CD4-positive, alpha-beta T cell treated with Interferon gamma for 1 hour (primary cell): ENCODE measurements at regions not wholly inside any gene's neighbourhood (a gene's known extent, or its start where the extent isn't known, plus 50 kb on each side); places are given as distances from the start of the nearest gene placed in this dataset.

ENCODE experiments used
- DNase-seq: peaks from one replicate; pipeline ENCODE4 v3.0.0-alpha.2; 2020

DNA sequence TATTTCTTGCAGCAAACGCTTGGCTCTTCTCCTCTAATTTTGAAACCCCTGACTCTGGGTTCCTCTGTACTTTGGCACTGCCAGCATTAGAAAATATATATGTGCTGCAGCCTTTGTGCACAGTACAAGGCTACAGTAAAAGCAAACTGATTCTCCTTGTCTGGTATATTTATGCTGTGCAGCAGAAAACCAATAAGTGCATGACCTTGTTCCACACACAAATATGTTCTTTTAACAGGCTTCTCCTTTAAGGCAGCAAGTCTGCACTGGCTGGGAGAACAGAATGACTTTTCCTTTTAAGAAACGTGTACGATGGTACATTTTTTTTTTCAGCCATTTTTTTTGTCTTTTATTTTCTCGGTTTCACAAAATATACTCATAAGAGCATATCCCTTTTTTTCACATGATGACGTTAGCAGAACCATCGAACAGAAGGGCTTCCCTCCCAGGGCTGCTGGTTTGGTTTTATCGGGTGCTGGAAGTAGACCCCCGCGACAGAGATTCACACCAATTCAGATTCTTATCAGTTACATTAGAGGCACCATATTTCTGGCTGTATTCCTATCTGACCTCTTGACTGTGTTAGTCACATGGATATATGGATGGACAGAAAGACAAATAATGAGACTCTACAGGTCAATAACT is 129.9 kb upstream of the ARID1B start:
- no peak for DNase-seq

DNA sequence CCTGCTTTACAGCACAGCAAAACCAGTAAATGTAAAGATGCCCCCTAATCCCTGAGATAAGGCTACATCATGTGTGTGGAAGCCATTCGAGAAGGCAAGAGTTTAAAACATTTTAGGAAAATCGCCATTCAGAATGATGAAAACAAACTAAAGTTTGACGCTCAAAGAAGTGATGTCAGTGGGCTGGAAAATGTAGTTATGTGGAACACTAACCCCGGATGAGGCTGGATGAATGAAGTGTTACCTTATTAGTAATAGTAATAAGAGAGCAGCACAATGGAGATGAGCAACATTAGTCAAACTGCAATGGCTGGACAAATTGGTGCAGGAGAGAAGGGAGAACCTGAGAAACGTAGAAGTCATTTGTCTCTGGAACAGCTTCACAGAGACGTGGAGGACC is 130.7 kb upstream of the ARID1B start:
- no peak for DNase-seq

DNA sequence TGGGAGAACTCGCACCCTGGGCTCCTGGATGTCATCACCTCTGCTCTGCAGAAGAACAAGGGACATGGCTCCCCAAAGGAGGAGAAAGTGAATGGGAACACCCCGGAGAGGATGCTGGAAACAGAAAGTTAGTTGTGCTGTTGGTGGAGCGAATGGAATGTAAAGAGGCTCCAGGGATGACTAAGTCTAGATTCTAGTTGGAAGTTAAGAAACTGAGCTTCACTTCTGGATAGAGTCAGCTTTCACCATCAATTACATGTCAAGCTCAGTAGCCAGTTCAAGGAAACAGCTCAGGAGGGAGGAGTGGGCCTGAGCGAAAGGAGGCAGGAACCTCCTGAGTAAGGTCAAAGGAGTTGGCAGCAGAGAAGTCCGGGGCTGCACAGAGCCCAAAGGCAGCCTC is 132.1 kb upstream of the ARID1B start:
- no peak for DNase-seq

DNA sequence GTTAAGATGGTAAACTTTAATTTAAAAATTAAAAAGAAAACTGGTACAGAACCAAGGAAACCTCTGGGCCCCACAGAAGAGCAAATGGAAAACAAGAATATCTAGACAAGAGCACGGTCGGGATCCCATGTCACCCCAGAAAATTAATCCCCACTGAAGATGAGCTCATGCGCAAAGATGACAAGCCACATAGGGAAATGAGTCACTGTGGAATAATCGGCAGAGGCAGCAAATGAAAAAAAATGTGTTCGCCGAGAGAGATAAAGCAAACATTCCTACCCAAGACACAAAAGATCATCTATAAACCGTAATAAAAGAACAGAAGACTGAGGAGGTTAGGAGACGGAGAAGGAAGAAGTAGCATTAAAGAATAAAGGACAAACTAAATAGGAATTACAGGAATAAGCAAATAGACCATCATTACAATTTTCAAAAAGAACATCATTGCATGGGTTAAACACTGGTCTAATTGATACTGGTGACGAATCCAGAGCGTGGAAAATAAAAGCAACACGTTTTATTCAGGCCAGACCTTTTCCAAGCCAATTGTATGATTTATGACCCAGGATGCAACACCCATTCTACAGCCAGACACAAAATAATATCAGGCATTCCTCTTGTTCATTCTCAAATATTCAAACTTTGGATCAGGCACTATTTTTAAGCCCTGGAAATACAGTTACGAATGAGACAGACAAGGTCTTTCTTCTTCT is 138.0 kb upstream of the ARID1B start:
- DNase-seq: no peak

DNA sequence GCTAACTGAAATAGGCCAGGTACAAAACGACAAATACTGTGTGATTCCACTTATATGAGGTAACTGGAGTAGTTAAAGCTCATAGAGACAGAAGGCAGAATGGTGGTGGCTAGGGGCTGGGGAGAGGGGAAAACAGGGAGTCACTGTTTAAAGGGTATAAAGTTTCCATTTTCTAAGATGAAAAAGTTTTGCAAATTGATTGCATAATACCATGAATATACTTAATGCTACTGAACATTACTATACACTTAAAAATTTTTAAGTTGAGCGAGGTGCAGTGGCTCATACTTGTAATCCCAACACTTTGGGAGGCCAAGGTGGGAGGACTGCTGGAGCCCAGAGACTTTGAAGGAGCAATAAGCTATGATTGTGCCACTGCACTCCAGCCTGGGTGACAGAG is 138.6 kb upstream of the ARID1B start:
- DNase-seq: no peak

DNA sequence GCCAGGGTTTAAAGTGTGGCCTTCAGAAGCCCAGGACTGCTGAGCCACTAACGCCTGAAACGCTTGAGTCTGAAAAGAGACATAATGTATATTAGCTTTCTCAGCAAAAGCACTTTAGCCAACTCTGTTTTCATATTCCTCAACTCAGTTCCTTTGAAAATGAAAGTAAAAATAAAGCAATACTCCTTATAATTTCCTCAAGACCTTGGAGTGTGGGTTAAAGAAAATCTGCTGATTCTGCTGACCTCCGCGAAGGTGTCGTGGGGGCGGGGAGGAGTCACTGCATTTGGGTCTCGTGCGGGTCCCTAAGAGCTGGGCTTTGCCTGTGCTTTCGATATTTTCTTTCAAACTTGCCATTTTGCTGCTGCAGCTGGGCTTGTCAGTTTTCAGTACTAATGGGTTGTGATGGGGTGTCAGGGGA is 142.2 kb upstream of the ARID1B start:
- no peak for DNase-seq

DNA sequence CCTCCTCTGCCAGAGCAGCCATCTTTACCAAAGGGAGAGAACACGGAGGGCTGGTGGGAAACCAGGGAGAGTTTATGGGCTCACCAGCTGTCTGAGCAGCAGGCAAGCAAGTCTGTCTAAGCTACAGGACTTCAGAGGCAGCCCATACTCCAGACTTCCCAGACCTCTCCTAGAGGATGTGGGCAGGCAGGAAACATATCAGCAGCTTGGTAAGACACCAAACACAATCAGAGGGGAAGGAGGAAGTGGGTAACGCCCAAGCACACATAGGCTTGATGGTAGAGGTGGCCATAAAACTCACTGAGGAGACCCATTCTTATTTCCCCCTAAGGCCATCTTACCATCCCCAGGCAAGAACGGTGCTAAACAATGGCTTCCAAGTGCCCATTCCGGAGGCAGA is 143.1 kb upstream of the ARID1B start:
- DNase-seq: no peak

DNA sequence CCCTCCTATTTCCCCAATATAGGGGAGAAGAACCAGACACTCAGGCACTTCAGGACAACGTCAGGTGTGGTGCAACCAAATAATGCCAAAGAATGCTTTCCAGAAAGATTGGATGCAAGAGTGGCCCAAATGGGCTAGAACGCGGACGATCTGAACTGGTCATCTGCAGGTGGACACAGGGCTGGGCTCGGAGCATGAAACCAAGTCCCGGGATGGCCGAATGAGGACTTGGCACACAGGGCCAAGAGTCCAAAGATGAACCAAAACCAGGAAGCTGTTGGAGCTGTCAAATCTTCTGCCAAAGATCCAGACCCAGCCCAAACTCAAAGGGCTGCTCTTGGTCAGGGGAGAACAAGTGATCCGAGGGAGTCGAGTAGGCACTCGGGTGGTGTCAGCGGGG is 143.9 kb upstream of the ARID1B start:
- no peak for DNase-seq

DNA sequence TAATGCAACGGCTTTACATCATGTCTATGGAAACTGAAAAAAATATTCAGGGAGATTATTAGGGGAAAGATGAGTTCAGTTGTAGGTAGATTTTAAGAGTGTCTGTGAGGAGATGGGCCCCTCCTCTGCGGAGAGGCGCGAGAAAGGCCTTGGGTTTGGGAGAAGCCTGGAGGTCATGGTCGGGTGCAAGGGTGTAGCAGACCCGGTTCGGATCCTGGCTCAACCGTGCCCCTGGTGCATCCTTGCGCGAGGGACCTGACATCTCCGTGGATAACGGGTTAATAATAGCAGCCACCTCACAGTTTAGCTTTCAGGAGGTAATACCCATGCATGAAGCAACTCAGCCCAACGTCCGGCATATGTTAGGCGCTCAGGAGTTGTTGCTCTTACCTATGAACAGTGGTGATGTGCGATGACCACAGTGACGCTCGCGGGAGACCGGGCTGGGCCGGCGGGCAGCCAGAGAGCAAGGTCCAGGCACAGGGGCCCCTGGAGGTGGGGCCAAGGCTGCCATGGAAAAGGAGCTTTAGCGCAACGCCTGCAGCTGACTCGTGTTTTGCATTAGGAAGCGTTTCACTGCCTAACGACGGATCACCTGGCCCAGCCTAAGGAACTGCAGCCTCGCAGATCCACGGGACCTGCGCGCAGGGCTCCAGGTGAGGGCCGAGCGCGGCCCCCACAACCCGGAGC is 146.4 kb upstream of the ARID1B start:
- DNase-seq: no peak

DNA sequence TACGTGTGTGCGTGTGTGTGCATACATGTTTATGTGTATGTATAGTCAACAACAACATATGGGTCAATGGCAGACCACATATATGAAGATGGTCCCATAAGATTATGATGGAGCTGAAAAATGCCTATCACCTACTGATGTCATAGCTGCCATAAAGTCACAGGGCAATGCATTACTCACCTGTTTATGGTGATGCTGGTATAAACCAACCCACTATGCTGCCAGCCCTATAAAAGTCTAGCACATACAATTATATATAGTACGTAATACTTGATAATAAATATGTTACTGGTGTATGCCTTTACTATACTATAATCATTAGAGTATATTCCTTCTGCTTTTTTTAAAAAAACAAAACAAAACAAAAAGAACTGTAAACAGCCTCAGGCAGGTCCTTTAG is 148.4 kb upstream of the ARID1B start:
- no peak for DNase-seq

DNA sequence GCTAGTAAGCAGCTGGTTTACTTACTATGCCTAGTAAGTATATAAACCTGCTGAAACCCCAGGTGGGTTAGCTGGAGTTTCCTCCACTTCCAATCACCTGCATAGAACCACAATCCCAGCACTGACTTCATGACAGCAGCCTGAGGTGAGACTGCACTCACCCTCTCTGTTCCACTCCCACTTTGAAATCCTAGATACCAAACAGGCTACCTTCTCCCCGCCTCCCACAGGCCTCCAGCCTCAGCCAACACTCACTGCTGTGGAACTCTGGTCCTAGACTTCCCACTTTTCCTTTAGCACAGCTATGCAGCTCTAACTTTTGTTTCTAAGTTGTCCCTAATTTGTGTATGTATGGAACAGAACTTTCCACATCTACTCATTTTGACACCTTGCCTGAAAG is 149.7 kb upstream of the ARID1B start:
- DNase-seq: no peak

DNA sequence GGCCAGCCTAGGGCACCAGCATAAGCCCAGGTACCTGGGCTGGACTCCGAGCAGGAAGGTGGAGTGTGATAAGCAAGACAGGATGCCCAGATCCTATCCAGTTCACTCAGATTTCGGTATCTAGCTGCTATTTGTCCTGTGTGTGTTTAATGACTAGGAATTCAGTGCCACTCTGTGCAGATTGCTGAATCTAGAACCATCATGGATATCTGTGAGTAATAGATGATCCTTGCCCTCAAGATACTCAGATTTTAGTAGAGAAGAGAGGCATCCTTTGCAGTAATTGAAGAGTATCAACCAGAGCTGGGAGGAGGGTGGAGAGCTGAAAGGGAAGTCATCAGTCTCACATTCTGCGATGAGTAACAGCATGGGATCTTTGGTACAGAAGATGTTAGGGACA is 155.0 kb upstream of the ARID1B start:
- no peak for DNase-seq

DNA sequence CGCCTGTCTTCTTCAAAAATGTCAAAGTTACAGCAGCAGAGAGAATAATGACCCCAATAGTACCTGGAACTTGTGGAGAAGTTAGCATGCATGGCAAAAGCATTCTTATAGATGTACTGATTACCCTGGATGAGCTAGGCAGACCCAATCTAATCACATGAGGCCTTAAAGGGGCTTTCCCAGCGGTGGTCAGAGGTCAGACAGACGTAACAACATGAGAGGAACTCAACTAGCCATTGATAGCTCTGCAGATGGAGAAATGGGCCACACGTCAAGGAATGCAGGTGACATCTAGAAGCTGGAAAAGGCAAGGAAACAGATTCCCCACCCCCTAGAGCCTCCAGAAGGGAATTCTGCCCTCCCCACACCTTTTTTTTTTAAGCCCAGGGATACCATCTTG is 156.8 kb upstream of the ARID1B start:
- DNase-seq: no peak

DNA sequence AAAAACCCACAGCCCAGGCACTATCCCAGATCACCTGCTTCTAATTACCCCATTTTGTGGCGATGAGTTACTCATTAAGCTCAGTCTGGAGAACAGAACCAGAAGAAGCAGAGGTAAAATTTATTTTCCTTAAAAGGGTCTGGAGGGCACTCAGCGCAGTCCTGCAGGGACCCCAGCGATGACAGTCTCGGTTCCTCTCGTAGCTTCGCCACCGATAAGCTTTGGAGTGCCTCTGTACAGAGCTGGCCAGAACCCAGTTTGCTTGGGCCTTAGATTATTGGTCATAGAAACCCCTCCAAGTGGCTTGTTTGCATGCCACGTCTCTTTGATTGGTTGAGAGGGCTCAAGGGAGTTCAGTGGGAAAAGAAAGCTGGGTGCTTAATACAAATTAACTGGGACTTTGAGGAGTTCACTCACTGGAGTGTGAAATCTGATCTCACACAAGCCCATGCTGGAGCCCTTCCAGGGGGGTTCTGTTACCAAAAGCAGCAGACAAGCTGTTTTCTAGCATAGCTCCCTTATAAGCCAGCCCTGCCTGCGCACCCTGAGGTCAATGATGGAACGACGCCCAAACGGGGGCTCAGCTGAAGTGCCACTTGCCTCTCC is 158.5 kb upstream of the ARID1B start:
- no peak for DNase-seq

DNA sequence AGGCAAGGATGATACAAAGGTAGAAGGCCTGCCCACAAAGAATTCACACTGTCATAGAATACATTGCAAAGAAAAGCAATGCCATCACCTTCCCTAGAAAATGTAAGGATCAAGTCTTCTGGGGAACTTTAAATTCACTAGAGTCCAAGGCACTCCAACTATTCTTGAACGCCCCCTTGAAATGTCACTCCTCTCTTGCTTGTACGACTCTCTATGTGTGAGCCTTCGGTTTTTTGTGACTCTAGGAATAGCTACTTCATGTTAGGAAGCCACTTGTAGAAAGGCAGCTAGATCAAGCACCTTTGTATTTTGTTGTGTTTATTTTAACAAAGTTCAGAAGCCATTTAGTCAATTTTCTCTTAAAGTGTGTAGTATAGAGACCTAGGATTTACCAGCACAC is 159.2 kb upstream of the ARID1B start:
- no peak for DNase-seq

DNA sequence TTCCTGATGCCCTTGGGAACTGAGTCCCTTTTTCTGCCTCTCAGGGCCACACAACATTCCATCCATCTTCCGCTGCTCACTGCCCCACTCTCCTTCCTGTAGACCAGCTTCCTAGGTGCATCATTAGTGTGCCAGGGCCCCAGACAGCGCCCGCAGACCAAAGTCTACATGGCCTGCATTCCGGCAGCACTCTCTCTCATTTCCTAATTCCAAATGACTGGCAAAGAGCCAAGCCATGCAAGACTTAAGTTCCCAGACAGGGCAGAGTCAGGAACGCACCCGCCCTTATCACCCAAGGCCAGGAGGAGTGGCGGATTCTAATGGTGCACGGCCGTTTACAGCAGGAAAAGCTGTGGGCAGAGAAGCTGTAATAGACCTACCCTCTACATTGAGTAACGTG is 159.8 kb upstream of the ARID1B start:
- DNase-seq: no peak

DNA sequence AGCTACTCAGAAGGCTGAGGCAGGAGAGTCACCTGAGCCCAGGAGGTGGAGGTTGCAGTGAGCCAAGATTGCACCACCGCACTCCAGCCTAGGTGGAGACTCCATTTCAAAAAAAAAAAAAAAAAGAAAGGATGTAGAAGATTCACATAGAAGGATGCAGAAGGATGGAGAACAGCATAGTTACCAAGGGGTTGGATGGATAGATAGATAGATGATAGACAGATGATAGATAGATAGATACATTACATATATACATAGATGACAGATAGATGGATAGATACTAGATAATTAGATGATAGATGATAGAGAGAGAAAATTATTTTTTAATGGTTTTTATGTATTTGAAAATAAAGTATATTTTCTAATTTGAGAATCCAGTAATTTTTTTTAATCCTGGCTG is 160.7 kb upstream of the ARID1B start:
- DNase-seq: no peak

DNA sequence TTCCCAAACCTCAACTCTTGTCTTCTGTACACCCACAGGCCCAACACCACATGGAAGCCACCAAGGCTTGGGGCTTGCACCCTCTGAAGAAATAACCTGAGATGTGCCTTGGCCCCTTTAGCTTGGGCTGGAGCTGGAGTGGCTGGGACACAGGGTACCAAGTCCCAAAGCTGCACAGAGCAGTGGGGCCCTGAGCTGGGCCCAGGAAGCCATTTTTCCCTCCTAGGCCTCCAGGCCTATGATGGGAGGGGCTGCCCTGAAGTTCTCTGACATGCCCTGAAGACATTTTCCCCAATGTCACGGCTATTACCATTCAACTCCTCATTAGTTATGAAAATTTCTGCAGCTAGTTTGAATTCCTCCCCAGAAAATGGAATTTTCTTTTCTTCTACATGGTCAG is 163.2 kb upstream of the ARID1B start:
- DNase-seq: no peak

DNA sequence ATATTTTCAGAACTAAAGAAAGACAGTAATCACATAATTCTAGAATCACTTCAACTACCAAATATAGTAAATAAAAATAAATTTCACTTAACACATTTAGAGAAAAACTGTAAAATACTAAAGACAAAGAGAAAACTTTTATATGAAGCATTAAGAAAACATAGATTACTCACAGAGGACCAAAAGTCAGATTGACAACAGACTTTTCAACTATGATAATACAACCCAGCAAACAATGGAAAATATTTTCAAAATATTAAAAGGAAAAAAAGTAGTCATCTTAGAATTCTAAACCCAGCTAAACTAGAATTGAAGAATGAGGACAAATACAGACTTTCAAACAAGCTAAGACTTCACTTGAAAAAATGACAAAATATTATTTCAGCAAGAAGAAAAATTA is 164.8 kb upstream of the ARID1B start:
- DNase-seq: no peak

DNA sequence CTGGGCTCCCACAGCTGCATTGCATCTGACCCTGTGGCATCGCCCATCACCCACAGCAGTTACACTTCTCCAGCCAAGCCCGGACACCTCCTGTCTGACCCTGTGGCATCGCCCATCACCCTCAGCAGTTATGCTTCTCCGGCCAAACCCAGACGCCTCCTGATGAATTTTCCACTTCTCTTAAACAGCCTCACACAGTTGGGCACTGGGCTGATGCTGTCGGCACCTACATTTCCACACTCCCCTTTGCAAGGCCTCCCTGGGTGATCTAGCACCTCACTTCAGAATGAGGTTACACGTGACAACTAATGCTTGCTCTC is 175.2 kb upstream of the ARID1B start:
- no peak for DNase-seq

DNA sequence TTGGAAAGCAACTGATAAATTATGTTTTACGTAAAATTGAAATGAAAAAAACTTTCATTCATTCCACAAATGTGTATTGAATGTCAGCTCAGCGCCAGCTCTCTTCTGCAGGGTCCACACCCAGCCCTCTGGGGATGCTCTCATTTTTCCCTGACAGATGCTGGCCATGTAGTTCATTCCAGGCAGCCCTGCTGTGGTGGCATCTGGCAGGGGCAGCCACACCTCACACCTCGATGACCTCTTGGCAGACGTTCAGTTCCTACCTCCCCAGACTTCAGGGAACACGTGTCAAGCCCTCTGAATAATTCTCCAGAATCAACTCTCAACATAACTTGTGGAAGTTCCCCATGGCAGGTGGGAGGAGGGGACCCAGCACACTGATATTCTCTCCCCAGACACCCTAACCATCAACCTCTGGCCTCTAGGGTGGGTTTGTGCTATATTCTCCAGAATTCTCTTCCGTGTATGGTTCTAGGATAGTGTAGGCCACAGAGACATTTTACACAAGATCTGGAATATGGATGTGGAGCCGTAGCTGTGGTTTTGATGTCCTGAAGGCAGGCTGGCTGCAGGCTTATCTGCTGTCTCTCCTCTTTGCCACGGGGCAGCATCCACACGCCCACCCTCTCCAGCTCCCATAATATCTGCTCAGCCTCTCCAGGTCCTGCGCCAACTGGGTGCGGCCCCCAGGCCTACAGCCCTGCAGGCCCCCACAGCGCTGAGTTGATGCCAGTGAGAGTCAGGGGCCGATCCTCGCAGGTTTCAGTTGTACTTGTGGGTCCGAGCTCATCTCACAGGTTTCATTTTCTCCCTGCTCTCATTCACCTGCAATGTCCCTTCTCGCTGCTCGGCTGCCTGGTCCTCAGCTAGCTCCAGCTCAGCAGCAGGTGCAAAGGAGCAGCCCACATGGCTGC is 175.8 kb upstream of the ARID1B start:
- DNase-seq: no peak

DNA sequence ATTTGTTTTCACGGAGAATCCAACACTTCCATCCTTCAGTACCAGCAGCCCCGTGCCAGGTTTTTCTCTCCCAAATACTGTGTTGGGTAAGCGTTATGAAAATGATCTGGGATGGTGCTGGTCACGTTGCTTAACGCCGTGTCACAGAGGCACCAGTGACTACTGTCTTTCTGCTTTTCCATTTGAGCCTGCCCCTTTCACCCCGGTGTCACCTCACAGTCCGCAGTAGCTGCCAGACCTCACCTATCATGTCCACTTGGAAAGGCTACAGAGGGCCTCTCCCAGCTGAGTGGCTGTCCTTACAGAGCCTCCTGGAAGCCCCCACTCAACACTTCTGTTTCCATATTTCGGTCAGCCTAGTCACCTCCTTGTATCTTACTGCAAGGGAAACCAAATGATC is 176.5 kb upstream of the ARID1B start:
- DNase-seq: no peak

DNA sequence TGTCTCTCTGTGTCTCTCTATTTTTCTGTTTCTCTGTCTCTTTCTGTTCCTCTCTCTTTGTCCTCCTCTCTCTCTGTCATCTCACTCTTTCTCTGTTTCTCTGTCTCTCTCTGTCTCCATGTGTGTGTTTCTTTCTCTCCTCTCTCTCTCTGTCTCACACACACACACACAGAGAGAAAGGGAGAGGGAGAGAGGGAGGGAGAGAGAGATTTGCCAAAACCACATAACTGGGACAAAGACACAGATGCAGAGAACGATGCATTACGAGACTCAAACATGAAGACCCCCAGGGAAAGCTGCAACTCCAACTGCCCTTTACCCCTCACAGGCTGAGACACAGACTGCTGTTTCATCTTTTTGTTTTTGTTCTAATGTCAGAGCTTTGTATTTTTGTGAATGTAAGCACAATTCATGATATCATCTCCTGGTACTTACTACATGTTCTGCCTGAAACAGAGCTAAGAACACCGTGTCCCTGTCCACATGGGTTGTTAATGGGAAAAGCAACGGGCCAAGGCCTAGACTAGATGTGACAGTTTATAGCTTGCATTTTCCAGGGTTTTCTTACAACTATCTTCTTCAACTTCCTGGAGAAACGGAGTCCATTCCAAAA is 177.1 kb upstream of the ARID1B start:
- DNase-seq: no peak
